NT2/D1 (cell line): ENCODE measurements at regions not wholly inside any gene's neighbourhood (a gene's known extent, or its start where the extent isn't known, plus 50 kb on each side); places are given as distances from the start of the nearest gene placed in this dataset.

Source experiments
- YY1 ChIP-seq: IDR thresholded peaks from 2 replicates; pipeline ENCODE4 v1.6.1; 2011; ENCODE audit not compliant: insufficient read length, insufficient read depth
- ZNF274 ChIP-seq: IDR thresholded peaks from 2 replicates; pipeline ENCODE4 v1.6.1; 2011; ENCODE audit warnings: mild to moderate bottlenecking, low read depth, low read length

DNA sequence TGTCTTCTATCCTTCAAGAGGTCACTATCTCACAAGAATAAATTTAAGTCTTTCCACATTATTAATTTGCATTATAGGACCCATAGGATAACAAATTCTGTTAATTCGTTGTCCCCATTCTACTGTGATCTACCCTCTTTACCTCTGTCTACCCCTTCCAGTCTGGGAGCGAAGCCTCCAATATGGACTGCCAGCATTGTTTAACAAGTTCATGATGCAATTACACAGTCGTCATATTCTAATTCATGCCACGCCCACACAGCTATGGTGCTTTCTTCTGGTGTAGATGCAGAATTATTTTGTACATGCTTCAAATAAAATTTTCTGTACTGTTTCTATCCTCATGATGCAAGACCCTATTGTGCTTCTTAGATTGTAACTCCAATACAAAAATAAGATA, 178.3 kb upstream of the PALMD start:
- no peak for TF ChIP-seq ZNF274
- no peak for TF ChIP-seq YY1
